LNCaP clone FGC (cell line): ENCODE measurements at regions not wholly inside any gene's neighbourhood (a gene's known extent, or its start where the extent isn't known, plus 50 kb on each side); places are given as distances from the start of the nearest gene placed in this dataset.

ENCODE experiments used
- DNase-seq: peaks from one replicate; pipeline ENCODE4 v3.0.0-alpha.2; 2011; ENCODE audit warnings: low read depth
- H3K4me3 ChIP-seq: 2 replicates; pipeline ENCODE4 v1.5.1; 2011; ENCODE audit warnings: mild to moderate bottlenecking, low read depth, low read length, control low read depth
- CTCF ChIP-seq: IDR thresholded peaks from 2 replicates; pipeline ENCODE4 v1.5.1; 2012; ENCODE audit warnings: mild to moderate bottlenecking; ENCODE audit not compliant: control insufficient read depth, insufficient read depth; ENCODE audit errors: extremely low read depth

GRCh38 chr9:20228096-20228495 lies 394.2 kb downstream of the MLLT3 start:
- no peak for TF ChIP-seq CTCF
- DNase-seq: no peak
- no peak overlapping the region for H3K4me3 ChIP-seq

- H3K4me3 ChIP-seq: no peak overlapping the region
- no peak for DNase-seq
- no peak for TF ChIP-seq CTCF
These were observed 395.0 kb downstream of the MLLT3 start for GRCh38 chr9:20227166-20227874.

- H3K4me3 ChIP-seq: no peak overlapping the region
- no peak for DNase-seq
- TF ChIP-seq CTCF: no peak
These were observed 396.0 kb downstream of the MLLT3 start for GRCh38 chr9:20226345-20226744.

GRCh38 chr9:20225826-20226225 lies 396.5 kb downstream of the MLLT3 start:
- TF ChIP-seq CTCF: no peak
- DNase-seq: no peak
- H3K4me3 ChIP-seq: no peak overlapping the region

- H3K4me3 ChIP-seq: no peak overlapping the region
- no peak for TF ChIP-seq CTCF
- no peak for DNase-seq
These were observed 397.5 kb downstream of the MLLT3 start for GRCh38 chr9:20224756-20225155.

- no peak for DNase-seq
- no peak overlapping the region for H3K4me3 ChIP-seq
- TF ChIP-seq CTCF: no peak
These were observed 402.0 kb downstream of the MLLT3 start for GRCh38 chr9:20220286-20220685.

- no peak overlapping the region for H3K4me3 ChIP-seq
- TF ChIP-seq CTCF: no peak
- peak; percentile 11 for DNase-seq
These were observed 402.9 kb downstream of the MLLT3 start for GRCh38 chr9:20219437-20219836.
